ENCODE measurements at regions not wholly inside any gene's neighbourhood (a gene's known extent, or its start where the extent isn't known, plus 50 kb on each side); places are given as distances from the start of the nearest gene placed in this dataset.

- H3K79me2 ChIP-seq (ENCODE audit: insufficient read depth, low read length), result peaks cover 65% of the 10 kb centered on the region
- H3K4me2 ChIP-seq (ENCODE audit: low read depth, low read length, poor library complexity, severe bottlenecking), result no peak overlapping the region
- H3K9me3 ChIP-seq (ENCODE audit: insufficient read depth, low read depth, low read length), result no peaks in the 10 kb centered on the region
- no peaks in the 10 kb centered on the region for H3F3A ChIP-seq (ENCODE audit: low read depth)
- peaks cover 10% of the 10 kb centered on the region for H3K4me1 ChIP-seq (ENCODE audit: insufficient read depth, low read length, poor library complexity, severe bottlenecking)
- no peak overlapping the region for H2AFZ ChIP-seq (ENCODE audit: low read length)
- H4K20me1 ChIP-seq (ENCODE audit: insufficient read depth, low read length, poor library complexity, severe bottlenecking), result no peaks in the 10 kb centered on the region
- TF ChIP-seq EZH2phosphoT487 (IDR thresholded peaks at IDR 0.05; ENCODE audit: borderline replicate concordance), result no peak
- no peak for TF ChIP-seq CTCF (conservative IDR thresholded peaks at IDR 0.05; ENCODE audit: low read length)
- H3K27me3 ChIP-seq (ENCODE audit: insufficient read depth, low read length, poor library complexity, severe bottlenecking), result no peaks in the 10 kb centered on the region
- H3K9me2 ChIP-seq (replicated peaks; ENCODE audit: low read depth, low read length), result no peaks in the 10 kb centered on the region
- H3K9ac ChIP-seq (ENCODE audit: low read depth, low read length, poor library complexity, severe bottlenecking), result no peak overlapping the region
- no peaks in the 10 kb centered on the region for H3K36me3 ChIP-seq (ENCODE audit: insufficient read depth, low read length)
- H3K4me3 ChIP-seq (ENCODE audit: low read length, poor library complexity, severe bottlenecking), result no peak overlapping the region
Observed at GRCh38 chr3:56900801-56901200, 99.1 kb upstream of the ARHGEF3 start.

GRCh38 chr3:56899851-56900250 is 98.1 kb upstream of the ARHGEF3 start:
- Histone ChIP-seq H4K20me1 (ENCODE audit: insufficient read depth, low read length, poor library complexity, severe bottlenecking) (no peaks in the 10 kb centered on the region), H3K27me3 (ENCODE audit: insufficient read depth, low read length, poor library complexity, severe bottlenecking) (no peaks in the 10 kb centered on the region), H2AFZ (ENCODE audit: low read length) (no peak overlapping the region), H3K79me2 (ENCODE audit: insufficient read depth, low read length) (peaks cover 56% of the 10 kb centered on the region), H3K4me3 (ENCODE audit: low read length, poor library complexity, severe bottlenecking) (no peak overlapping the region), H3F3A (ENCODE audit: low read depth) (no peaks in the 10 kb centered on the region), H3K9ac (ENCODE audit: low read depth, low read length, poor library complexity, severe bottlenecking) (no peak overlapping the region), H3K9me3 (ENCODE audit: insufficient read depth, low read depth, low read length) (no peaks in the 10 kb centered on the region), H3K4me2 (ENCODE audit: low read depth, low read length, poor library complexity, severe bottlenecking) (no peak overlapping the region), H3K36me3 (ENCODE audit: insufficient read depth, low read length) (no peaks in the 10 kb centered on the region), H3K9me2 (replicated peaks; ENCODE audit: low read depth, low read length) (no peaks in the 10 kb centered on the region), H3K4me1 (ENCODE audit: insufficient read depth, low read length, poor library complexity, severe bottlenecking) (peaks cover 13% of the 10 kb centered on the region)
- TF ChIP-seq CTCF (conservative IDR thresholded peaks at IDR 0.05; ENCODE audit: low read length) (no peak), EZH2phosphoT487 (IDR thresholded peaks at IDR 0.05; ENCODE audit: borderline replicate concordance) (no peak)

GRCh38 chr3:56899078-56899477 is 97.3 kb upstream of the ARHGEF3 start:
- H3K9ac ChIP-seq (ENCODE audit: low read depth, low read length, poor library complexity, severe bottlenecking), result no peak overlapping the region
- no peak overlapping the region for H3K4me2 ChIP-seq (ENCODE audit: low read depth, low read length, poor library complexity, severe bottlenecking)
- no peaks in the 10 kb centered on the region for H4K20me1 ChIP-seq (ENCODE audit: insufficient read depth, low read length, poor library complexity, severe bottlenecking)
- no peak overlapping the region for H2AFZ ChIP-seq (ENCODE audit: low read length)
- no peaks in the 10 kb centered on the region for H3K9me2 ChIP-seq (replicated peaks; ENCODE audit: low read depth, low read length)
- H3K9me3 ChIP-seq (ENCODE audit: insufficient read depth, low read depth, low read length), result no peaks in the 10 kb centered on the region
- peaks cover 50% of the 10 kb centered on the region for H3K79me2 ChIP-seq (ENCODE audit: insufficient read depth, low read length)
- no peaks in the 10 kb centered on the region for H3F3A ChIP-seq (ENCODE audit: low read depth)
- H3K4me1 ChIP-seq (ENCODE audit: insufficient read depth, low read length, poor library complexity, severe bottlenecking), result peaks cover 14% of the 10 kb centered on the region
- H3K36me3 ChIP-seq (ENCODE audit: insufficient read depth, low read length), result no peaks in the 10 kb centered on the region
- no peak overlapping the region for H3K4me3 ChIP-seq (ENCODE audit: low read length, poor library complexity, severe bottlenecking)
- H3K27me3 ChIP-seq (ENCODE audit: insufficient read depth, low read length, poor library complexity, severe bottlenecking), result no peaks in the 10 kb centered on the region
- TF ChIP-seq CTCF (conservative IDR thresholded peaks at IDR 0.05; ENCODE audit: low read length) (no peak), EZH2phosphoT487 (IDR thresholded peaks at IDR 0.05; ENCODE audit: borderline replicate concordance) (no peak)
